Activated T-helper 1 cell treated with anti-CD3 and anti-CD28 coated beads, Interleukin-2, amount 50 U/mL, for 16 hours (primary cell): ENCODE measurements at regions not wholly inside any gene's neighbourhood (a gene's known extent, or its start where the extent isn't known, plus 50 kb on each side); places are given as distances from the start of the nearest gene placed in this dataset.
"Not testable (repeated sequence)": the region's sequence is repeated elsewhere in the genome, so short reads cannot be mapped to it uniquely, and the experiment has no call there.

ENCODE experiments used
- DNase-seq, 2 donors: peaks; one replicate each; pipeline ENCODE4 v3.0.0-alpha.2; 2020; ENCODE audit warnings: low read depth in 1 of 2, low spot score in 1 of 2

DNA sequence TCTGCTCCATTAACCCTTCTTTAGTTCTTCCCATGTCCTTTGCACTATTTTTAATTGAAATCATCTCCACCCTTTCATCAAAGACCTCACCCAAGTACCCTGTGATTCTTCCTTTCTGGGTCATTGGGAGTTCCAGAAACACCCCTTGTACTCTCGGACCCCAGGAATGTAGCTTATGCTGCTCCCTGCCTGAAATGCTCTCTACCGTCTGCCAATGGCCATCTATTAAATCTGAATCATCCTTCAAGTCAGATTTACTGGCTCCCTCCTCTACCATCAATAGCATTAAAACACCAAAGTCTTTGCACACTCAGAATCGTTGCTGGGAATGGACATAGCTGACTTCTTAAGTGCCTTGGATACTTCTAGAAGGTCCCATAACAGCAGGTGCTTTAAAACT is 73.2 kb upstream of the GADD45A start:
- no peak for DNase-seq

DNA sequence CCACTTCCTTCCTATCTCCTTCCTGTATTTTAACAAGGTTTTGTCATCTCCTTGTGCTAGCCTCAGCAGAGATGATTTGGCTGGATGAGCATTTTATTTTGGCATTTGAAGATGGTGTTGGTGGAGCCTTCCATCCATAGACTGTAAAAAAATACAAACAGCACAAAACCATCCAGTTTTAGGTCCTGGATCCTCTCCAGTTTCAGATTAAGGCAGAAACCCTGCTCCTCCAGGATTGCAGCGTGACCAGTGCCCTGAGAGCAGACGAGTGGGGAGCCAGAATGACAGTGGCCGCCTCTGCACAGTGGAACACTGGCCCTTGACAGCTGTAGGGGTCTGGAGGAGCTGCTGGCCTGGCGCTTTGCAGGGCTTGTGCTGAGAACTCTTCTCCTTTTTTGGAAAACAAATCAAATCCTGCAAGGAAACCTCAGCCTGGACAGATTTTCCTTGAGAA is 72.2 kb upstream of the GADD45A start:
- no peak for DNase-seq

DNA sequence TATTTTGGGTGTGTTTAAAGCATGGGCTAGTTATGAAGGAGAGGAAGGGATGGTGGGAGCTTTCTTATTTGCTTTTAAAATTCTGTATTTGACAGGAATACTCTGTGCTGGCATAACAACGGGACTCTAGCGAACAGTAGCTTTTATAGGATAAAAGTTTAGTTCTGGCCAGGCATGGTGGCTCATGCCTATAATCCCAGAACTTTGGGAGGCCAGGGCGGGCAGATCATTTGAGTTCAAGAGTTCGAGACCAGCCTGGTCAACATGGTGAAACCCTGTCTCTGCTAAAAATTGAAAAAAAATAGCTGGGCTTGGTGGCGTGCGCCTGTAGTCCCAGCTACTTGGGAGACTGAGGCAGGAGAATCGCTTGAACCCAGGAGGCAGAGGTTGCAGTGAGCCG is 71.5 kb upstream of the GADD45A start:
- DNase-seq: not testable (repeated sequence)

DNA sequence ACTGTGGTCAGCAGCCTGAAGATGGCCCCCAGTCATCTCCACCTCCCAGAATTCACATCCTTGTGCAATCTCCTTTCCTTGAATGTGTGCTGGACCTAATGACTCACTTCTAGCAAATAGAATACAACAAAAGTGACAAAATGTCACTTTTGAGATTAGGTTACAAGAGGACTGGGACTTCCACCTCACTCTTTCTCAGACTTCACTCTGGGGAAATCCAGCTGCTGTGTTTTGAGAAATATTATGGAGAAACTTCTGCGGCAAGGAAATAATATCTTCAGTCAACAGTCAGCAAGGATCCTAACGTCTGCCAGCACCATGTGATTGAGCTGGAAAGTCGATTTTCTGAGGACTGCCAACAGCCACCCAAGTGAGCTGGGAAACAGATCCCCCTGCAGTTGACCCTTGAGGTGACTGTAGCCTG is 70.5 kb upstream of the GADD45A start:
- DNase-seq: no peak

DNA sequence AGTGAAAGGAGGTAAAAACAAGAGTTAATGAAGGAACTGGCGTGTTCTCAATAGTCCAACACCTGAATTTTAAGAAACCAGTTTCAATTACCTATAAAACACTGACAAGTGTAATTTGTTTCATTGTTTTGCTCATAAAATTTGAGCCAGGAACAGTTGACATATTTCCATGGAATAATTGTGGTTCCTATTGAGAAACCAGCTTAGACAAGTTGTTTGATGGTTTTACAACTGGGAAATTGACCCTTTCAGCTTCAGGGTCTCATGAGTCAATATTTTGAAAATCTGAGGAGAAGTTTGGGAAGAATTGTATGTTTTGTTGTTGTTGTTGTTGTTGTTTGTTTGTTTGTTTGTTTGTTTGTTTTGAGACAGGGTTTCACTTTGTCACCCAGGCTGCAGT is 69.1 kb upstream of the GADD45A start:
- no peak for DNase-seq

DNA sequence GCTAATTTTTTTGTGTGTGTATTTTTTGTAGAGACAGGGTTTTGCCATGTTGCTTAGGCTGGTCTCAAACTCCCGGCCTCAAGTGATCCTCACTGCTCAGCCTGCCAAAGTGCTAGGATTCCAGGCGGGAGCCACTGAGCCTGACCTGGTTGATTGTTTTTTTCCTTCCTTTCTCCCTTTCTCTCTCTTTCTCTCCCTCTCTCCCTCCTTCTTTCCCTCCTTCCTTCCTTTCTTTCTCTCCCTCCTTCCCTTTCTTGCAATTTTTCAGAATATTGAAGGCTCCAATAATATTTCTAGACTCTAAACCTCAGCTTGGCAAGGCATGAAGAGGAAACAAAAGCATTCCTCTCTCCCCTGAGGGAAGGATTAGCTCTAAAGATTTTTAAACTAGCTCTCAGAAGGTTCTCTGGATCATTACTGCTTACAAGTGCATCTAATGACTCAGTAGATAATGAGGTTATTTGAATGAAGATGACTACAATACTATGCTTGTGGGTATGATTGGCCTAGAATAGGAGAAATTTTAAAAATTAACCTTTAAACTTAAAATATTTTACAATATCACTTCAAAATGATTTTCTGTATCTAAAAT is 68.5 kb upstream of the GADD45A start:
- DNase-seq: no peak

DNA sequence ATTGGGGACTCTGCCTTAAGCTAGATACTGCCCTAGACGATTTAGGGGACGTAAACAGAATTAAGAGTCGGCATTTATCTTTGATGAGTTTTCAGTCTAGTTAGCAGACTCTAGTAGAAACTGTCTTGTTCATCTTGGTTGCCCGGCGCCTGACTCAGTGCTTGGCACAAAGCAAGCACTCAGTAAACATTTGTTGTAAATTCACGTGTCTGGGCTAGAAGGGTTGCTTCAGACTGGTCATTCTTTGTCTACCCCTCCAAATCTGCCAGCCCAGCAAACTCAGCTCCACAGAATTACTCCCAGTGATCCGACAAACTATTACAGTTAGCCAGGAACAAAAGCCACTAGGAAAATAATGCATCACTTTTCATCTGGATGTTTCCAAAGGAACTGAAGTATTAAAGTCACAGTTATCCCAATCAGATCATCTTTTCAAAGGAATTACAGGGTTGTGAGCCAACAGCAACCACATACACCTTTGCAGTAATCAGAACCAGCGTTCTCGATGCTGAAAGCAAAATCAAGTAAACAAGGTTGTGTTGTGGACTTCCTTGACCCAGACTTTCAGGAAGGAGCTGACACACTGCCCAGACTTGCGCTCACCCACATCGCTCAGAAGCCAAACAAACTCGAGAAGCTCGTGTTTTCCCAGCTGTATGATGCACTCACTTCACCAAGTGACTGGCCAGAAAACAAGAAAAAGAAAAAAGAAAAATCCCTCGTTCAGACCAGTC is 66.5 kb upstream of the GADD45A start:
- no peak for DNase-seq

DNA sequence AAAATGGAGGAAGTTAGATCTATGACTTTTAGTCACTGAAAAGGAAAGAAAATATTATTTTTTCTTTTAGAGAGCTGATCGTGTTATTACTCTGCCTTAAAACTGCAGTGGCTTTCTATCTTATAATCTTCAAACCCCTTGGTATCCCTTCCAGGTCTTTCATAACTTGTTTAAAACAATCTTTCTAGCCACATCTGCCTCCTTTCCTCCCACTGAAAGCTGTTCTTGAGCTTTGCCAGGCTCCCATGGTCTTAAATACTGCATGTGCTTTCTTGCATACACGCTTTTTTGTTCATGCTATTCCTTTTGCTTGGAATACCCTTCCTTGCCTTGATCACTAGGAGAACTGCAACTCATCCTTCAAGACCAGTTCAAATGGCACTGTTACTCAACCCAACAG is 65.9 kb upstream of the GADD45A start:
- no peak for DNase-seq

DNA sequence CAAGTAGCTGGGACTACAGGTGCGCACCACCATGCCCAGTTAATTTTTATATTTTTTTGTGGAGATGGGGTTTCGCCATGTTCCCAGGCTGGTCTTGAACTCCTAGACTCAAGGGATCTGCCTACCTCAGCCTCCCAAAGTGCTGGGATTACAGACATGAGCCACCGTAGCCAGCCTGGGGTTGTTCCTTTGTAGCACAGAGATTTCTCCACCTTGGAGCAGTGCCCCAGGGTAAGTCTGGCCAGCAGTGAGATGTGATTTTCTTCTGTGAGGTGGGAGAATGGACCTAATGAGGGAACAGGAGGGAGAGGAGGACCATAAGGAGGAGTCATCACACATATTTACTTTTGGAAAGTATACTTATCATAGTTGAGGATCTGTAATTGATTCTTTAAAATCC is 61.1 kb upstream of the GADD45A start:
- DNase-seq: no peak

DNA sequence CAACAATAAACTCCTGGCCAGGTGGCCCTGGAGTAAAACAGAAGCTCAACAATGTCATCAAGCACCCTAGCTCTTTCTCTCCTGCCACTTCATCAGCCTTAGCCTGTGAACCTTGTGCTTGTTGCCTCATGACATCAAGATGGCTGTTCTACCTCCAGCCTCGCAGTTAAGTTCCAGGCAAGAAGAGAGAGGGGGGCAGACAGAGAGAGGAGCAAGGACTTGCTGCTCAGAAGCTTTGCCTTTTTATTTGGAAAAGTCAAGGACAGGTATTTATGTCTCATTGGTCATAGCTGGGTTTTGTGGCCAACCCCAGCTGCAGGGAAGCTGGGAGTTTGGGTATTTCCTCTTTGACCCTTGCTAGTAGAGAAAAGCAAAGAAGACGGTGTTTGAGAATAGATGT is 60.3 kb upstream of the GADD45A start:
- no peak for DNase-seq

DNA sequence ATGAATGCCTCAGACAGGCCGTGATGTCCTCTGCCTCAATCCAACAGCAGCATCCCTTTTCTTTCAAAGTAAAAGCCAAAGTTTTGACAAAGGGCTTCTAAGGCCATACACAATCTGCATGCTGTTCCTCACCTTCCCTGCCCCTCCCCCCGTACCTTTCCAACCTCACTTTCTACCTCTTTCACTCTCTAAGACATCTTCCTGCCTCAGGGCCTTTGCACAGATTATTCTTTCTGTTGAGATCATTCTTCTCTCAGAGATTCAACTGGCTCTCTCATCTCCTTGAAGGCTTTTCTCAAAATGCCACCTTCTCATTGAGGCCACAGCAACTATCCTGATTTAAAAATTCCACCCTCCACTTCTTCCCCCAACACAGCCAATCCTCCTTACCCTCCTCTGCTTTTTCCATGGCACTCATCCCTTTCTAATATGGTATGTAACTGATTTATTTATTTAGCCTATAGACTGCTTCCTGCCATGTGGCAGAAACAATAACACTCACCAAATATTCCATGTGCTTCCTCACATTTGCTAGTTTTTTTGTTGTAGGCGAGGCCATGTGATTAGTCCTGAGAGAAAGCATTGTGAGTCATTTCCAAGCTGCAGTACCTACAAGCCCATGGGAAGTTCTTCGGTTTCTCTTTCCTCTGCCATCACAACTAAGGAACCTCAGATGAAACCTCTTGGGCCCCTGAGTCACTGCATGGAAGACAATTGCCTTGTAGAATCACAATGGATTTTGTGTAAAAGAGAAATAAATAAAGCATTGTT is 58.7 kb upstream of the GADD45A start:
- DNase-seq: no peak

DNA sequence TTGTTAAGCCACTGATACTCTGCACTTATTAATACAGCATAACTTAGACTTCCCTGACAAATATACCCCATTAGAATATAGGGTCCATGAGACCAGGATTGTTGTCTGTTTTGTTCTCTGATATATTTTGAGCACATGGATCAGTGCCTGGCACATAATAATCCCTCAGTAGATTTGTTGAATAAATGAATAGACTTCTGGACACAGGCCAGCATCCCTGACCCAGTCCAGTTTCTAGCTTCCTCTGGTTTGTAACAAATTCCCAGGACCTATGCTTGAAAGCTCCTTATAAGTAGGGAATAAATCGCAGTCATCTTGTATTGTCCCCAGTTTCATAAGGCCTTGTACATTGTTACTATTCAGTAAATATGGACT is 58.2 kb upstream of the GADD45A start:
- DNase-seq: no peak

DNA sequence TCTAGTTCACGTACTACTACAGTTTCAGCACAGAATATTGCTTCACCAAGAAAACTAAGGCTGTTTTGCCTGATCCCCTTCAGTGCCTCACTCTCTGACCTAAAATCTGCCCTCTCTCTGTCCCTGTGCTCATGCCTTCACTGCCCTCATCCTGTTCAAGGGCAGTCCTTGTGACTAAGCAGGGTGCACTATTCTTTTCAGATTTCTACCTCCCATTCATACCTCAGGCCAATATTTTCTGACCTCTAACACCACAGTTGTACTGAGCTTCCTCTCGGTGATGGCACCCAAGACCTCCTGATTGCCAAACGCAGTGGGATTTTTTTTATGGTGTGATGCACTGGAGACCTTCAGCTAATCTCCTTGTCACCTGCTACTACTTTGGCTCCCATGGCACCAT is 57.7 kb upstream of the GADD45A start:
- DNase-seq: no peak

DNA sequence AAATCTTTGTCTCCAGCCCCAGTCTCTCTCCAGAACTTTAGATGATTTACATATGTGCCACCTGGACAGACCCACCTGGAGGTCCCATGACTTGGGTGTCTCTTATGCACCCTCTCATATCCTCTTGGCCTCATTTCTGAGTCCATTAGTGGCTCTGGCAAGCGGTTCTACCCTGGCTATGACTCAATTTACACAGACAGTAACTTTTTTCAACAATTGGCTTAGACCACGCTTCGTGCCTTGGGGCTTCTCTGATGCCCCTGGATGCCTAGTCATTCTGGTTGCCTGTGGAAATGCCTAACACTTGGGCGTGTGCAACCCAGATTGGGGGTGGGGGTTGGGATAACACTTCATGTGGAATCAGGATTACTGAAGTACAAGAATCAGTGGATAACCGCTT is 57.1 kb upstream of the GADD45A start:
- DNase-seq: no peak

DNA sequence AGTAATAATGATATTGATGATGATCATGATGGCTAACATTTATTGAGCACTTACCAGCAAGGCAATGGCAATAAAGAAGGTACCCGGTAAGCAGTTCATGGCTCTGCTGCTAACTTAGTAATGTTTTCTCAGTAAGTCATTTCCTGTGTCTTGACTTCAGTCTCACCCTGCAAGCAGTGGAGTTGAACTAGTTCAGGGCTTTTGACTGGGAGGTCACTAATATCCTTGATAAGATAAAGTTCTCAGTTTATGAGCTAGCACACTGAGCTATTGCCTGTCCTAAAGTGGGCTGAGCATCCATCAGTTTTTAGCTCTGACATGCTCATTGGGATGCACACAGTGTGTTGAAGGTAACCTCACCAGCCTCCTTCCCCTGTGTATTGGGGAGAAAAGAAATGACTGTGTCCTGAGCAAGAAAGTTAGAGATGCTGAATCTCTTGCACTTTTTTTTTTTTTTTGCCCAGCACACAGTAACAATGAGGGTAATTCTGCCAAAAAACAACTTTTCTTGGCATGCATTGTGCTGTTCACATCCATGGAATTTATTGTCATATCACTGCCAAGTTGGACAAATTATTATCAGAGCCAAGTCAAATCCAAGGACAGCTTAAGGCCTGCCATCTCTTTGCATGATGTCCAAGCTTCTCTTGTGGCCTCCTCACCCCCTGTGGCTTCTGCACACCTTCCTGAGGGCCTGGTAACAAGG is 55.5 kb upstream of the GADD45A start:
- no peak for DNase-seq

DNA sequence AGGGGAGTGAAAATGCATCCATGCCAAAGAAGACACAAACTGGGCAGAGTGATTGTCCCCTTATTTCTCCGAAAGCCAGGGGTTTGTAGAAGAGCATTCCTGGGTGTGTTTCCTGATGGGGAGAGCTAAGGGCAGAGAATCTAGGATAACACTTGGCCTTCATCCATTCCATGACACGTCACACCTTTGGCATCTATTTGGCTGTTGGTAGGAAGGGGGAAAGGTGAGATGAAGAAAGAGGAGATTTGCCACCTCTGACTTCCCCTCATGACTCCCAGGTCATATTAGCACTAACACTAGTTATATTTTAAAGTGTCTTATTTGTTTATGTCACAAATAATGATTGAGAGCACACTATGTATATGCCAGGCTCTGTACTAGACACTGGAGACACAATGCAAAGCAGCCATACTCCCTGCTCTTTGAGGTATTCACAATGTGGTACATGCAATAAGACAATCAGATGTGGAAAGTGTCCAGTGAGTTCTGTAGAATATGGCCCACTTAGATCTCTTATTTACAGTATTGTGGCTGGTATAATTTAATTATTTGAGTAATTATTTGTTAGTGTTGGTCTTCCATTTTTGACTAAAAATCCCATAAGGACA is 54.5 kb upstream of the GADD45A start:
- no peak for DNase-seq

DNA sequence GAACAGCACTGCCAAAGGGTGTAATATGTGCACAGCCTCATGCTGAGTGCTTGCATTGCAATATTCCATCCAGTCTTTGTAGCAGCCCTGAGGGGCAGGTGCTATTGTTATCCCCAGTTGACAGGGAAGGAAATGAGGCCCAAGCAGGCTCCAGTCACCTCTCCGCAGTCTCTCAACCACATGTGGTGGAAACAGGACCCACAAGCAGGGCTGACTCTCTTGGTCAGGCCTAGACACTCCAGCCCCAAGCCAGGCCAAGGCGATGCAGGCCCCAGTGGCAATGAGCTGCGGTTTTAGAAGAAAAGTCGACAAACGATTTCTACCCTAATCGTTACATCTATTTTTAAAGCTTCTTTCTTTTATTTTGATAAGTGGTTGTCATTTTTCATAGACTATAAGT is 52.6 kb upstream of the GADD45A start:
- no peak for DNase-seq

DNA sequence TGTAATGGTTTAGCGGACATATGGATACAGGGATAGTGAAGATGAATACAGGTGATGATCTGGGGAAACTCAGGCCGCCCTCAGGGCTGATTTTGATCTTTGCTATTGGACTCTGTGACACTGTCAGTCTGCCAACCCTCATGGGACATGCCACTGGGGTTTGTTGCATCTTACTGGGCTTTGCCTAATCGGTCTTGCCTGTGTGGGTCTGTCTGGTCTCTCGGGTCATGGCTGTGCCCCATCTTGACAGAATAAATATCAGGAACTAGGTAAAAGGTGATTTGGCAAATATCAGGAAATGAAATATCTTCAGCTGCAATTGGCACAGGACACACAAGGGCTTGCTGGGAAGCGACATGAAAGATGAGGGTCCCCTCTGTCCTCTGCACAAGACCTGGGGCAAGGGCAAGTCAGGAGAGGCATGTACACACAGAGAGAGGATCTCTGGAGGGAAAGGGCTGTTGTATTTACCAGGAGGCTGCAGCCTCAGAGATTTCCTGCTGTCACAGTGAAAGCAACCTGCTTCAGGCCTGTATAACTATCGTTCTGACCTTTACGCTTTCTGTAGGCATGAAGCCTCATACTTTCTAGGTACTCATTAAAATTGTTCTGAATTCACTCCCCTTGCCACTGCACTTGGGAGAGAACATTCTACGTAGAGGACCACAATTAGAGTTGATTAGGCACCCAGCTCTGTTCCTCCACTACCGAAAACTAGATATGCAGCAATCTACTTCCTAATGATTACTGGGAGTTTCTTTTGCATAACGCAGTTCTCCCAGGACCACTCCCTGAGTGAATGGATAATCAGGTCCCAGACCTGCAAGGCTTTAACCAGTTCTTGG is 52.0 kb upstream of the GADD45A start:
- no peak for DNase-seq

DNA sequence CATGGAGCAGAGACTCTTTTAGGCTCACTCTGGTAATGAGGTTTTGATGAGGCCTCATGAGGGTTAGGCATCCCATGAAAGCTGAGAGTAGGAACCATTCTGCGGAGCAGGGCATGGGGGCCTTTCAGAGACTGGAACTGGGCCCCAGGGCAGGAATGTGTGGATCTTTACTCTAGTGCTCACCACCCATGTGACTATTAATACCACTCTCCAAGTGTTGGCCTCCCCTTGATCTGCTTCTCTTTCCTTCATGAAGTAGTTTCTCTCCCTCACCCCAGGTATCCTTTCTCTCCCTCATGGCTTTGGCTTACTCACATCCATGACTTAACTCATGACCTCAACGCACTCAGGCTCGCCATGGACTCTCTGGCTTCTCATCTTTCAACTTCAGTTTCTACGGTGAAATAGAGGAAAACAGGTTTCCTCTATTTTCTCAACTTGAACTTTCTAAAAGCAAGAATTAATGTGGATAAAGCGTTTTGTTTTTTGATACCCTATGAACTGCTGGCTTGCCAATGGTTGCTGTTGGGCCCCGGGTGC is 50.5 kb upstream of the GADD45A start:
- DNase-seq: no peak
